ENCODE measurements at regions not wholly inside any gene's neighbourhood (a gene's known extent, or its start where the extent isn't known, plus 50 kb on each side); places are given as distances from the start of the nearest gene placed in this dataset.

DNA sequence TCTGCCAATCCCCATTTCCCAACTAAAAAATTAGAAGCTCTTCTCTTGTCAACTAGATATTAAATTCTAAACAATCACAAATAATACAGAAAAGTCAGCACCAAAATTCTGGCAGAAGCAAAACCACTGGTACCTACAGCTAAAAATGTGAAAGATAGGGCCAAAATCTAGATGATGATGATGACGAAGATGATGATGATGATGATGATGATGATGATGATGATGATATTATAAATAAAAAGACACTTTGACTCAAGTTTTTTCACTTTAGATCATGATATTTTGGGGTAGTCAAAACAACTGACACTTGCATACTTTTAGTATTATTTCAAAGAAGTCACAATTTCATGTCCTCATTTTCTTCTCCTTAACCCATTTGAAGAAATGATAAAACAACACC lies 470.1 kb upstream of the NR2F2 start:
- FAIRE-seq, result no peak

DNA sequence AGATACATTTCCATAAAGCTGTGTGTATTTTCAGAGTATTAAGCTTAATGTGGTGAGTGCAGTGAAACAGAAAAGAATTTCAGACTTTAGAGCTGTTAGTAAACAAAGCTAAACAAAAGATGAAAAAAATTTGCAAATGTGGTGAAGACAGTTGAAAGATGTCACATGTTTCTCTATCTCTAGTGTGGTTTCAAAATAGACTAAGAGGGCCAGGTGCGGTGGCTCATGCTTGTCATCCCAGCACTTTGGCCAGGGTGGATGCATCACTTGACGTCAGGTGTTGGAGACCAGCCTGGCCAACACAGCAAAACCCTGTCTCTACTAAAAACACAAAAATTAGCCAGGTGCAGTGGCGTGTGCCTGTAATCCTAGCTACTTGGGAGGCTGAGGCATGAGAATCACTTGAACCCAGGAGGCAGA lies 466.0 kb upstream of the NR2F2 start:
- no peak for FAIRE-seq

DNA sequence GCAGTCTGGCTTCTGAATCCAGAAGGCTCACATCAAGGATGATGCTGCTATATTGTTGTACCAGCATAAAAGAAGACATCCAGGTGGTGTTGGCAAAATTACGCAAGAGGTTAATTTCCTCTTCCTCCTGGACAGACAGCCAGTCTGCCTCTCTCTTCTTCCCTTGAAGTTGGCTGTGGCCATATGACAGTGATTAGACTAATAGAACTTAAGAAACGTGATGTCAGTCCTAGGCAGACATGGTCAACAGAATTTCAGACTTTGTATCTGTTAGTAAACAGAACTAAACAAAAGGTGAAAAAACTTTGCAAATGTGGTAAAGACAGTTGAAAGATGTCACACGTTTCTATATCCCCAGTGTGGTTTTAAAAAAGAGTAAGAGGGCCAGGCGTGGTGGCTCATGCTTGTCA lies 465.2 kb upstream of the NR2F2 start:
- no peak for FAIRE-seq

DNA sequence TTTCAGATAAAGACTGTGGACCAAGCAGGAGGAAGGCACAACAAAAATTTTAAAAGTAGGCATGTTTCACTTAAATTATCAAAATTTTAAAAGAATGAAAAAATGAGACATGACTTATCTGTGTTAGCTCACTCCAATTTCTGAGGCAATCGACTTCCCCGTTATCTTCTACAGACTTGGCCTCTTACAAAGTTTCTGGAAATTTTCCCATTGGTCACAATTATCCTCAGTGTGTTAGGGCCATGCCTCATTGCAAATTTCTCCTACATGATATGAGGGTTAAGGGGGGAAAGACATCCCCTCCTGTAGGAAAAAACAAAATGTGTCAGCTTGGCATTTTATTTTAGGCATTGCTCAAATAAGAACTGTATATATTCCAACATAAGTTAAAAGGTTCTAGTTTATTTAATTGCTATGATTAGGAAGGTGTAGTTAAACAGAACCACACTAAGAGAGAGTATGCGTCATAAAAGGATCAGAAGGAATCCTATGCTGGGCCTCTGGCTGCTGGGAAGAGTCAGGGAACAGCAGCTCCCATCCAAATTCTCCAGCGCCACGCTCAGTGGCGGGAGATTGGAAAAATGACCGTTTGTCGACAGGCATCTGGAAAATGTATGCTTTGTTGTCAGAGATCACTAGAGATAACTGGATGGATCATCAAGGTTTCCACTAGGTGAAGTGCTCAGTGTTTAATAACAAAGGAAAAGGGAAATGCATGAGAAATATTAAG lies 463.6 kb upstream of the NR2F2 start:
- FAIRE-seq, result no peak

DNA sequence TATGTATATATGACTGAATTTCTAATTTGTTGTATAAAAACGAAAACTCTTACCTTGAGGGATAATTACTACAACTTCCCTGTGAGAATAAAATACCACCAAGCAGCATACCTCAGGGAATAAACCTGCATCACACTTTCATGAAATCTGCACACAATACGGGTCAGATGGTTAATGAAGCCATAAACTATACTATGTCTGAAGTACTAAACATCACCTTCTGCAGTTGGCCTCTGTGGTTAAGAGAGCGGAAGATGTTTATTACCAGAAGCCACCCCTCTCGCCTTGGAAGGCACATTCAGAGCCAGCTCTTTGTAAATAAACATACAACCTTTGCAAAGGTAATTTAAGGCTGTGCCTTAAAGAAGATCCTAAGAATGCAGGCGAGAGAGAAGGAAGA lies 462.1 kb upstream of the NR2F2 start:
- no peak for FAIRE-seq

DNA sequence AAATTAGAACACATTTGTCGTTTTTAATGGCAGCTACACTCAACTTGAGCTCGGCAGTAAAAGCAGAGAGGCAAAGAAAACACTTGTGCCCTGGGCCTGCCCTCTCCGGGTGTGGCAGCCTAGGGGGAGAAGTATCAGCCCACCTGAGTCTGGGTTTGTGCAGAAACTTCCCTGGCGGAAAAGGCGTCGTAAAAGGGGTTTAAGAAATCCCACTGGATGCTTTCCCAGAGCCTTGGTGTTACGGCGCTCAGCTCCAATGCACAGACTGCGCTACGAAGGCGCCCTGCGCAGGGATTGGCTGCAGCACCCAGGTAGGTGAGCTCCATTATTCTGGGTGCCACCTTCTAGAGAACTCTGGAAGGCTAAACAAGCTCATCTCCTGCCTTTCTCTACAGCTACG lies 461.5 kb upstream of the NR2F2 start:
- no peak for FAIRE-seq

DNA sequence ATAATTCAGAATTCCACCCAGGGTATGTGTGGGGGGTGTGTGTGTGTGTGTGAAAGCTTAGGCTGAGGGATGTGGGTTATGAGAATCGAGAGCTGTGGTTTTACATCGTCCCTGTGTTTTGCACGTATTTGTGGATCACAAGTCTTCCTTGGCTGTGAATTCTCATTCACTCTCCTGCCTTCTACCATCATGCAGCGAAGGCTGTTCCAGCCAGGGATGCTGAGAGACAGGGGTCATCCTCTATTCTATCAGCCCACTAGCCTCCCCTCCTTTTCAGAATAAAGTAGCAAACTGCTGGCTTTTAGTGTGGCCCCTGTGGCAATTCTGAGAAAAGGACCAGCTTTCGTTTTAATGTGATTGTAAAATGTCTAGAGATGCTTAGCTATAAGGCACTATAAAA lies 460.6 kb upstream of the NR2F2 start:
- FAIRE-seq, result no peak

DNA sequence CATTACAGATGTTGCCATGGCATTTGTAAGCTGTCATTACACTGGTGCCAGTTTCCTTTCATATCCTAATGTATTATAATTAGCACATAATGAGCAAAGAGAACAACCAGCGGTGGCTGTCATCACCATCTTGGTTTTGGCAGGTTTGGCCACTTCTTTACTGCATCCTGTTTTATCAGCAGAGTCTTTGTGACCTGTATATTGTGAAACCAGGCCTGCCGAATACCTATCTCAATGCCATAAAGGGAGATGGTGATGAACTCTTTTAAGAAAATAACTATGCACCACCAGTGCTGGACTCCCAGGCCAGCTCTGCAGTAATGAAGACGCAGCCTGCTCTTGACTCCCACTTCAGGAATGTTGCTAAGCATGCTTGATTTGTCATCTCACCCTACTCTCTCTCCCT lies 458.1 kb upstream of the NR2F2 start:
- no peak for FAIRE-seq

DNA sequence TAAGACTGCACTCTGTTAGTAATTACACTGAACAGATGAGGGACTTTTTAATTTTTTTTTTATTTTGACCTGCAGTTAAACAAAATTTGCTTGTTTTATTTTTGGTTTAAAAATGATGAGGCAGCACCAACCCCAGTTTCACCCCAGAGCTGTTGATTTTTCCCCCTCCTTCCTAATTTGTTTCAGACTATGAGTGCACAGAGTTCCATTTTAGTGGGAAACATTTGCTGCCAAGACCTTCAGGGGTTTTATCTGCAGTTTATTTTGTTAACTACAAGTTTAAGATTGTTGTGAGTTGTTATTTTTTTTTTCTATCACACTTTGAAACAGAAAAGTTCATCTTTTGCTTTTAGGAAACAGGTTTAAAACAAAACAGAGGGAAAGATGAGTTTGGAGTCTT lies 455.9 kb upstream of the NR2F2 start:
- no peak for FAIRE-seq

DNA sequence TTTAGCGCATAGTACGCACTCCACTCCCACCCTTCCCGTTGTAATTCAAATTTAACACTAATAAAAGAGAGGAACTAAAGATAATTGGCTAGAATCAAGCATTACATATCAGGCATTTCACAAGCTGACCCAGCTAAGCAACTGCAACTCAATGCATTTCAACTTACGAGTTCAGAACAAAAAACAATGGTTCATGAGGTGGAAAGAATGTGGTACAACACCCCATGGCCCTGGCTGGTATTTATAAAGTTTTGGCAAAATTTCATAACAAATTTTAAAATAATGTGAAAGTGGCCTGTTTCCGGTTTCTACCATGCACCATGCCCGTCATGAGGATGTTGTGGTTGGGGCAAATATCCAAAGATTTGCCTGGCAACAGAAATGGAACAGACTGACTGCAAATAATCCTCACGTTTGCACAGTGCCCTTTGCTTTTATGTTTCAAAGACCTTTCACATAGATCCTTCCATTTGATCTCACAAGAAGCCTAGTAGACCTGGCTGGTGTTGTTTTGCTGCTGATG lies 455.3 kb upstream of the NR2F2 start:
- FAIRE-seq, result no peak

DNA sequence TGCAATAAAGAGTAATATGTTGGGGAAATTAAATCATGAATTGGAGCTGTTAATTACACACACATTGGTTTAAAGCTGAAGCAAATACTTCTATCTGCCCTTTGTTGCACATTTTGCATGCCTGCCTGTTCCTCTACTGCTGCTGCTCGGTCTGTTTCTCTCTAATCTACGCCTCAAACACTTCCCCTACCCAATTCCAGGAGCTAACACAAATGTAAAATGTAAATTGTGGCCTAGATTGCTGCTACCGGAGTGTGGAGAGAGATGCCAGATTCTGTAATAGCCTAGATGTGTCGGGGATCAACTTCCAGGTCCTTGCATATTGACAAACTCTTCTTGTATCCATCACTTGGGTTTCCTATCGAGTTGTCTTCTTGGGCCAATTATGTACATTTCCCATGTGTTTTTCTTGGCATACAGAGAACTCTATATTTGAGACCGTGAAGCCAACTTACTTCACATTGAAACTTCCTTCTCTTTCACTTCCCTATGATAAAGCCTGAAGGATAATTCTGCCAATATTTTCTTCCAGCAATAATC lies 450.4 kb upstream of the NR2F2 start:
- FAIRE-seq, result no peak

DNA sequence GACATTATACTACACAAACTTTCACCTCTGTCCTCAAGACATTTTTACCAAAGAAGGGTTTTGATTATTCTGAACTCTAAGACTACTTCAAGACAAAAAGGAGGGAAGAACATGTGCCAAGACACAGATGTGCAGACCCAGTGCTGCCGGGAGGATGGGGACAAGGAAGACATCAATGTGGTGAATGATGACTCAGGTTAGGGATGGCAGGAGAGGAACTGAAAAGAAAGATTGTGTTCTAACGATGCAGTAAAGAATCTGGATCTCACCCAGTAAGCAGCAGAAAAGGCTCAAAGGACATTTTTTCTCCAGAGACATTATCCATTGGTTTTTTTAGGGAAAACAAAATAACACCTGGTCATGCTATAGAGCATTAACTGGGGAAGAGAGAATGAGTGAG lies 449.9 kb upstream of the NR2F2 start:
- FAIRE-seq, result no peak

DNA sequence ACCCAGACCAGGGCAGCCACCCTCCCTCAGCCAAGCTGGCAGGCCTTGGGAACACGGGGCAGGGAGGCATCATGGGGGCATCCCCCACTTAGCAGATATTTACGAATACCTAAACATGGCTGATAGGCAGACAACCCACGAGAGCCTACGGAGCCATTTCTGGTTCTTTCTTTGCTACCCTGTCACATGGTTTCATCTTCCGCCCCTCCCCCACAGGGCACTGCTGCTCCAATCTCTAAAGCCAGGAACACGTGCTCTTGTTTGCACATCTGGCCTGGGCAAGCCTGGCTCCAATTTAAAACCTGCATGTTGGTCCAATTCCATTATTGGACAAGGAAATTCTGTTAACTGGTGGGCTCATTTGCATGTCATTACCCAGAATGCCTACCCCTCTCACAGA lies 447.4 kb upstream of the NR2F2 start:
- FAIRE-seq, result no peak

DNA sequence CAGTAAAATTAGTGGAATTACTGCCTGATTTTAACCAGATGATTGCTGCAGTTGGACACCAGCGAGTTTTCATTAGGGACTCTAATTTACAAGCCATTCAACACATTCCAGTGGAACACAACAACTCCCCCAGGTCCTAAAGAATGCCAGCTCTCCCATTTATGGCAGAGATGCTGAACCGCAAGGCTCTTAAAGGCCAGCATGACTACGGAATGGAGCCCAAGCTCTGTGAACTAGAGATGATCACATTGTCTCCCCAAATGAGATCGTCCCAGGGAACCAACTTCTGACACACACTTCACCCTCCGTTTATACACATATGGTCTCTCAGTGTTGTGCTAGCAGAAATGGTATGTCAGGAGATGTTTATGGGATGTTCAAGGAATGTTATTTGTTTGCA lies 446.2 kb upstream of the NR2F2 start:
- FAIRE-seq, result no peak

DNA sequence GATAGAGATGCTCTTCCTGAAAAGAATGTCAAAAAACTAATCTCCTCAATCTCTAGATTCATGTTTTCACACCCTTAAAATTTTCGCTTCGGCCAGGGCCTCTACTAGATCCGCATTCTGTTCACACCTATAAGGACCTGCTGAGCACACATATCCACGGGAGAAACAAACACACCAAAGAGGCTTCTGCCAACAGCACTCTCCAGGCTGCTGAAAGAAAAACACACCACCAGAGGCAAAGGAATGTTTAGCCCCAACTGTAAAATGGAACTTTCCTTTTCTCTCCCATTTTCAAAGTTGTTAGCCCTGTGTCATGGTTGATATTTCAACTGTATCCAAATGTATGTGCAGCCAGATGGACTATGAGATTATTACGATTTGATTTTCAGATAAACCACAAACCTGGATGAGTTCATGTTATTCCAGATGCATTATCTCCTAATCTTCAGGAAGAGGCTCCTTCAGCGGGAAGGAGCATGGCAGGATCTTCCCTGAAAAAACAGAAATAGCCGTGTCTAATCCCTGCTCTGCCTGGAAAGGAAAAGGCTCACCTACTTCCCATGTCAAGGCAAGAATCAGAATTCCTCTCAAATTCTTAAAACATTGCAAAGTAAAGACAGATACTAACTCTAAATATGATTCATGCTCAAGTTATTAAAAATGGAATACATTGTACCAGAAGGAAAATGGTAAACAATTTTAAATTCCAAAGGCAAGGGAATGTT lies 442.7 kb upstream of the NR2F2 start:
- FAIRE-seq, result no peak

DNA sequence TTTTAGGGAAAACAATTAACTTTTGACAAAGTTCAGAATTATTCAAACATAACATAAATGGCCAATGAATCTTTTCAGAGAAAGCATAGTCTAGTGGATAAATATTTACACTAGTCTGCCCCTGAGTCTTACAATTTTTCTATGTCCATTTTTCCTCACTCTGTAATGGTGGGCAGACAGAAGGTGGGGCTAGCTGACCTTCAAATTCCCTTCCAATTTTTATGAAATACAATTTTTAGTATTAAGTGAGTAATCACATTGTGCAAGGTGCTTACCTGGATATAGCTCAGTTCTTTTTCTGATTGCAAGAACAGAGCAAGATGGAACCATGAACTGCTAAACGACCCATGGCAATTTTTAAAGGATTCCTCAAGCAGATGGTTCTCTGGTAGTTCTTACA lies 441.7 kb upstream of the NR2F2 start:
- no peak for FAIRE-seq

DNA sequence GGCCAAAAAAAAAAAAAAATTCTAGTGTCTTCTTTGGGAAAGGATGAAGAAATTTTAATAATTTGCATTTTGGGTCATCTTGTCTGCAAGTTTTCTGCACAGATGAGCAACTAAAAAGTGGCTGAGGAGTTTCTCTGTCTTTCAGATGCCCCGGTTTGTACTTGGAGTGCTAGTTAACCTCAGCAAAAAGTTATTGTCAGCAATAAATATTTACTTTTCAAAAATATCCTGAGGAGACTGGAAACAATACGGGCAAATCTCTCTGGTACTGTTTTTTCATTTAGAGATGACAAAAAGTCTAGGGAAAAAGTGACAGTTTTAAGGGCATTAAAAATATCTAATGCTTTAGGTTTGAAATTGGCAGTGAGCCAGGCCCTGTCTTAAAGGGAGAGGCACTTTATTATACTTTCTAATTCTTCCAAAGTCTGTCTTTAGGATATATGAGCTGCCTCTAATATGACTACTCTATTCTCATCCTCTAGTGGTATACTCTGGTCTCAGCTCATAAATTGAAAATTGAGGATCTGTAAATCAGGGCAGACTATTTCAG lies 436.0 kb upstream of the NR2F2 start:
- FAIRE-seq, result no peak

DNA sequence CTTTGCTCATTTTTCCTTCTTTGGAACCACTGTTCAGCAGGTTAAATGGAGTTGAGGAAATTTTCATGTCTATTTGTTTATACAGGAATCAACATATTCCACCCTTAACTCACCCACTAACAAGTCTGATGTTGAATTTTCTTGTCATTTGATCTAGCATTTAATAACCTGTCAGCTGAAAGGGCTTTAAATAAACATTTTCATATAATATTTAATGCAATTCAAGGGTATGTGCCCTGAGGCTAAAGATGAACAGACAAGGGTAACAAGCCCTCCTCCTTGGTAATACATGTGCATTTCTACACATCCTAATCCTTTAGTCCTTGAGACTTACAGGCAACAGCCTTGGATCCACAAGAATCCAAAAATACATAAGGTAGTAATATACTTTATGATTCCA lies 435.0 kb upstream of the NR2F2 start:
- FAIRE-seq, result no peak

DNA sequence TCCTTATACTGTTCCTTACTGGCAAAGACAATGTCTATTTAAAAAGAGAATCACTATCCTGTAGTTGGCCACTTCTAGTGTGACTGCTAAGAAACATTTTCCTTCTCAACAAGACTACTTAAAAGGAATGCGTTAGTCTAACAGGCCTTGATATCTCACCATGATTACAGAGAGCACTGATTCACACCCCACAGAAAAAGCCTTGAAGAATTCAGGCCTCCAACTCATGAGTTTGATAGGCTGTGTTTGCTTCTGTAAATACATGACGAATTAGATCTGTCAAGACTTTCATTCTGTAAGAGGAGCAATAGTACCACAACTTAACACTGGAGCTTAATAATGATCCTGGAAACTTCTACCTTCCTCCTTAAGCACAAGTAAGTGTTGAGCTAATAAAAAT lies 432.8 kb upstream of the NR2F2 start:
- no peak for FAIRE-seq

DNA sequence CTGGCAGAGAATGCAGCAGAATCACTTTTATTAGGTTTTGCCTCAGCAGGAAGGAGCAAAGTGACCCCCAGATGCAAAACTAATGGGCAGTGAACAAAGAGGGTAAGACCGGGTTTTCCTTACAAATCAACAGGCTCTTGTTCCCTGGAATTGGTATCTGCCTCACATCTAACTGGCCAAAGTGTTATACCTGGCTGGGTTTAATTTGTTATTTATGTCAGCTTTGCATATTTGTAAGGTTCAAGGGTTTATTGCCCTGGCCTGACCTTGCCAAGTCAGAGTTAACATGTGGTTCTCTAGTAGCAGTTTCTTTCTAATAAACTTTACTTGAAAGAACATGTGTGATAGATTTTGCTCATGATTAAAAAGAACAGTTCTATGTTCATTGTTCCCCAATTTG lies 431.7 kb upstream of the NR2F2 start:
- FAIRE-seq, result no peak

DNA sequence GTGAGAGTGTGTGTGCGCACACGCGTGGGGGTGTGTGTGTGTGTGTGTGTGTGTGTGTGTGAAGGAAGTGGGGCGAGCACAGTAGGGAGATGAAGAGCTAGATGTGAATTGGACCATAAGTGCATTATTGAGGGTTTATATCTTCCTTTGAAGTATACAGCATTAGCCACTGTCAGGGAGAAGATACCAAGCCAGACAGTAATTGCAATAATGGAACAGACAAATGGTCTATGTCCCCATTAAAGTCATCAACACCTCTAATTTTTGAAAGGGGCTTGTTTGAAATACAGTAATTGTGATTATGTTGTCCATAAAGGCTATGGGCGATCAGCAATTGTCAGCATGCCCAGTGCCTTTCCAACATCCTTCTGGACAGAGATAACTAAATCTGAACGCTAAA lies 429.2 kb upstream of the NR2F2 start:
- no peak for FAIRE-seq

DNA sequence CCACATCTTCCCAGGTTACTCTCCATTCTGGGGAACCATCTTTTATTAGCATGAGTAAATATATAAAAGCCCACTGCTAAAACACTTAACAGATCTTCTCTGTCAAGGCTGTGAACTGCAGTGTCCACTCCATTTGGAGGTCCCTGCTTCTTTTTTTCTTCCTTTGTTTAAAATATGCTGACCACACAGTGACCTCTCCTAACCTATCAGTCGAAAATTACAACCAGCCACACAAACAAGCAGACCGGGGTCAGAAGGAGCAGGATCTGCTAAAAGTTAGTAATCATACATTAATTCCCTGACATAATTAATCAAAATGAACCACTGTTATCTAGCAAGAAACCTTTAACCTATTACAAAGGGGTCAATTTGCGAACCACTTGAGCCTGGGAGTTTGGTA lies 427.9 kb upstream of the NR2F2 start:
- no peak for FAIRE-seq

DNA sequence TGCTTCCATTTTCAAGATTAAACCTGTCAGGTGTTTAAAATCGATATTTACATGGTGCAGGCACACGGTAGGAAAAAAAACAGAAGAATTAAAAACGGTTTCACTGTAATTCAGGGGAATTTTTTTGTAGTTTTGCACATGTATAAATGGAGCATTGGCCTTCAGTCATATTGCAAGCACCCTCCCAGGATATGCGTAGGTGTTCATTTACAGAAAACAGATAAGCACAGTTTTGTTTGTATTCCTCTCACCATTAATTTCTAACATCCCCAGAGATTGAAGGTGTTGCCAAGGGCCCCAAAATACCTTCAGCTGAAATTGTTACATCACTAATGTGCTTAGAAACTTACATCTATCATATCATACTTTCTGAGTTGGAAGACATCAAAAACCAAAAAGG lies 427.1 kb upstream of the NR2F2 start:
- FAIRE-seq, result no peak

DNA sequence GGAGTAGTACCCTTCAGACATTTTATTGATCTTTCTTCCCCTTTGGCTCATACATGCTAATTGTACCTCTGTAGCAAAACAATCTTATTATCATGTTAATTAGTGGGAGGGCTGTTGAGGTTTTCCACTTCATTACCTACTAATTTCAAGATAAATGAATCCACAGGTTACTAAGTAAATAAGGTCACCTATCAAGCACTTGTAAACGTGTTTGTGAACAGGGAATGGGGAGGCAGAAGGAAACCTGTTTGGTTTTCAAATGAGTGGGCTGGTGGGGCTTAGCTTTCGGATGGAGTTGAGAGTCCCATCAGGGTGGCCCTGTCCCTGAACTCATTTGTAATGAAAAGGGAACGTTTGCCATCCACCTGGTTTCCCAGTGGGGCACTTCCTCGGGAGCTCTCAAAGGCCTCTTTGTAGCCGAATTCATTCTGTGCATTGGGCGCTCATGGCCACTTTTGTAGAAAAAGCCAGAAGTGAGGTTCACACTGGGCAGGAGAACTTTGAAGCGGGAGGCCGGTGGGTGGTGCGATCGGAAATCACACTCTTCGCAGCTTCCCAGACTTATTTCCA lies 419.8 kb upstream of the NR2F2 start:
- FAIRE-seq, result no peak
